GM23338 (cell line): ENCODE measurements at regions not wholly inside any gene's neighbourhood (a gene's known extent, or its start where the extent isn't known, plus 50 kb on each side); places are given as distances from the start of the nearest gene placed in this dataset.

ENCODE experiments used
- ATAC-seq: fragments of 200-7000 bp; cut with Tn5 transposase; 3 replicates; pipeline ENCODE4 v1.9.1; 2020
- DNase-seq: peaks from one replicate; pipeline ENCODE4 v3.0.0-alpha.2; 2015; ENCODE audit warnings: low spot score
- H2AFZ ChIP-seq: fragments of 200-600 bp; sonication (generic); 2 replicates; pipeline ENCODE4 v1.8.0; 2016; ENCODE audit warnings: antibody characterized with exemption, mild to moderate bottlenecking, moderate library complexity
- H3F3A ChIP-seq: fragments of 200-600 bp; sonication (generic); replicated peaks from 2 replicates; pipeline ENCODE4 v1.8.0; 2017; ENCODE audit warnings: antibody characterized with exemption, mixed run types, low read depth
- H3K27ac ChIP-seq: fragments of 200-600 bp; sonication (generic); 2 replicates; pipeline ENCODE4 v1.6.1; 2016; ENCODE audit warnings: low read depth
- H3K27me3 ChIP-seq: fragments of 200-600 bp; sonication (generic); 2 replicates; pipeline ENCODE4 v1.8.0; 2016; ENCODE audit warnings: mild to moderate bottlenecking, mixed run types, moderate library complexity; ENCODE audit not compliant: insufficient read depth
- H3K36me3 ChIP-seq: fragments of 200-600 bp; sonication (generic); 2 replicates; pipeline ENCODE4 v1.8.0; 2016; ENCODE audit warnings: mild to moderate bottlenecking; ENCODE audit not compliant: insufficient read depth
- H3K4me1 ChIP-seq: fragments of 200-600 bp; sonication (generic); 2 replicates; pipeline ENCODE4 v1.8.0; 2016; ENCODE audit warnings: mild to moderate bottlenecking, moderate library complexity; ENCODE audit not compliant: insufficient read depth
- H3K4me2 ChIP-seq: fragments of 200-600 bp; sonication (generic); 2 replicates; pipeline ENCODE4 v1.7.1; 2017; ENCODE audit warnings: mixed run types
- H3K4me3 ChIP-seq: fragments of 200-600 bp; sonication (generic); 2 replicates; pipeline ENCODE4 v1.6.1; 2016; ENCODE audit warnings: mixed run types
- H3K79me2 ChIP-seq: fragments of 200-600 bp; sonication (generic); replicated peaks from 2 replicates; pipeline ENCODE4 v1.8.0; 2017; ENCODE audit warnings: mild to moderate bottlenecking; ENCODE audit not compliant: insufficient read depth
- H3K9me2 ChIP-seq: fragments of 200-600 bp; sonication (generic); 2 replicates; pipeline ENCODE4 v1.8.0; 2017; ENCODE audit not compliant: insufficient read depth
- H4K20me1 ChIP-seq: fragments of 200-600 bp; sonication (generic); replicated peaks from 2 replicates; pipeline ENCODE4 v1.8.0; 2017; ENCODE audit warnings: mild to moderate bottlenecking; ENCODE audit not compliant: insufficient read depth
- H3K27ac Mint-ChIP-seq: 2 replicates; pipeline ENCODE4 v1.8.0; 2020; ENCODE audit warnings: inconsistent platforms, mild to moderate bottlenecking, moderate library complexity, mixed read lengths
- H3K27me3 Mint-ChIP-seq: 3 replicates; pipeline ENCODE4 v1.8.0; 2022; ENCODE audit warnings: low read depth, mild to moderate bottlenecking, moderate library complexity, mixed read lengths, inconsistent platforms; ENCODE audit not compliant: insufficient read depth, poor library complexity
- H3K36me3 Mint-ChIP-seq: 3 replicates; pipeline ENCODE4 v1.8.0; 2021; ENCODE audit warnings: low read depth, mild to moderate bottlenecking, inconsistent platforms, moderate library complexity, mixed read lengths
- H3K4me1 Mint-ChIP-seq: 3 replicates; pipeline ENCODE4 v1.8.0; 2020; ENCODE audit warnings: mild to moderate bottlenecking, inconsistent platforms, mixed read lengths
- H3K4me3 Mint-ChIP-seq: 3 replicates; pipeline ENCODE4 v1.8.0; 2021; ENCODE audit warnings: moderate library complexity, mild to moderate bottlenecking, inconsistent platforms, mixed read lengths
- H3K9me3 Mint-ChIP-seq: 3 replicates; pipeline ENCODE4 v1.8.0; 2020; ENCODE audit warnings: moderate library complexity, mild to moderate bottlenecking, inconsistent platforms, mixed read lengths
- CREB1 ChIP-seq: fragments of 250-450 bp; sonication (Bioruptor Pico); IDR thresholded peaks from 2 replicates; pipeline ENCODE4 v1.5.0; 2020; ENCODE audit warnings: low read depth, mild to moderate bottlenecking, moderate library complexity
- EZH2 ChIP-seq: fragments of 200-600 bp; sonication (generic); IDR thresholded peaks from one replicate; pipeline ENCODE4 v1.8.0; 2017; ENCODE audit warnings: antibody characterized with exemption, mild to moderate bottlenecking, low read depth; ENCODE audit not compliant: unreplicated experiment
- EZH2phosphoT487 ChIP-seq: fragments of 200-600 bp; sonication (generic); IDR thresholded peaks from one replicate; pipeline ENCODE4 v1.8.1; 2018; ENCODE audit warnings: antibody characterized with exemption; ENCODE audit not compliant: unreplicated experiment
- JUNB ChIP-seq: IDR thresholded peaks from one replicate; pipeline ENCODE4 v1.6.1; 2016; ENCODE audit warnings: antibody characterized with exemption; ENCODE audit not compliant: unreplicated experiment
- NANOG ChIP-seq: IDR thresholded peaks from 2 replicates; pipeline ENCODE4 v1.6.1; 2016; ENCODE audit warnings: antibody characterized with exemption, borderline replicate concordance
- POLR2AphosphoS5 ChIP-seq: IDR thresholded peaks from 2 replicates; pipeline ENCODE4 v1.6.1; 2016; ENCODE audit warnings: antibody characterized with exemption, low read depth
- STAT1 ChIP-seq: IDR thresholded peaks from one replicate; pipeline ENCODE4 v1.6.1; 2016; ENCODE audit warnings: antibody characterized with exemption; ENCODE audit not compliant: unreplicated experiment
- ZNF114 ChIP-seq: fragments of 250-450 bp; sonication (Bioruptor Pico); IDR thresholded peaks from 2 replicates; pipeline ENCODE4 v1.5.0; 2020; ENCODE audit warnings: mild to moderate bottlenecking, moderate library complexity
- ZNF331 ChIP-seq: fragments of 250-450 bp; sonication (Bioruptor Pico); IDR thresholded peaks from 2 replicates; pipeline ENCODE4 v1.5.0; 2020; ENCODE audit warnings: low read depth, mild to moderate bottlenecking, moderate library complexity
- TF ChIP-seq, protein P1 (sequence below), 2 experiments: fragments of 200-600 bp in 1 of 2; sonication (generic) in 1 of 2; conservative IDR thresholded peaks; 2 replicates each; pipeline versions ENCODE4 v1.5.1 to v1.6.1; 2016 to 2017; ENCODE audit warnings: antibody characterized with exemption in 2 of 2, low read depth in 2 of 2, mild to moderate bottlenecking in 2 of 2, moderate library complexity in 1 of 2
- TF ChIP-seq, protein P2 (sequence below): IDR thresholded peaks from one replicate; pipeline ENCODE4 v1.6.1; 2018; ENCODE audit warnings: antibody characterized with exemption; ENCODE audit not compliant: unreplicated experiment
- TF ChIP-seq, protein P3 (sequence below): fragments of 250-450 bp; sonication (Bioruptor Pico); IDR thresholded peaks from 2 replicates; pipeline ENCODE4 v1.5.0; 2020; ENCODE audit warnings: mild to moderate bottlenecking, moderate library complexity
- TF ChIP-seq, protein P4 (sequence below): IDR thresholded peaks from 2 replicates; pipeline ENCODE4 v1.6.1; 2016; ENCODE audit warnings: antibody characterized with exemption

DNA sequence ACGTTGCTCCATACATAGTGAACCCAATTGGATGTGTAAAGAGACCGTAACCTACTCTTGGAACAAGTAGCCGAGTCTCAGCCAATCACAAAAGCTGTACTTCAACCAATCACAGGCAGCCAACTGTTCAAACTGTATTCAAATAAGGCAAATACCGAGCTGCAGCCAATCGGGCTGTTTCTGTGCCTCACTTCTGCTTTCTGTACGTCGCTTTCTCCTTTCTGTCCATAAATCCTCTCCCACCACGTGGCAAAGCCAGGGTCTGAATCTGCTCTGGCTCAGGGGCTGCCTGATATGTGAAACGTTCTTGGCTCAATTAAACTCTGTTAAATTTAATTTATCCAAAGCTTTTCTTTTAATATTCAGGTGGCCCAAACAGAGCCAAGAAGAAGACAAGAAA, 210.3 kb downstream of the URB2 start:
- peaks cover 3% of the 10 kb centered on the region for H3K27me3 Mint-ChIP-seq
- no peak for TF ChIP-seq NANOG
- TF ChIP-seq, protein P1, sequence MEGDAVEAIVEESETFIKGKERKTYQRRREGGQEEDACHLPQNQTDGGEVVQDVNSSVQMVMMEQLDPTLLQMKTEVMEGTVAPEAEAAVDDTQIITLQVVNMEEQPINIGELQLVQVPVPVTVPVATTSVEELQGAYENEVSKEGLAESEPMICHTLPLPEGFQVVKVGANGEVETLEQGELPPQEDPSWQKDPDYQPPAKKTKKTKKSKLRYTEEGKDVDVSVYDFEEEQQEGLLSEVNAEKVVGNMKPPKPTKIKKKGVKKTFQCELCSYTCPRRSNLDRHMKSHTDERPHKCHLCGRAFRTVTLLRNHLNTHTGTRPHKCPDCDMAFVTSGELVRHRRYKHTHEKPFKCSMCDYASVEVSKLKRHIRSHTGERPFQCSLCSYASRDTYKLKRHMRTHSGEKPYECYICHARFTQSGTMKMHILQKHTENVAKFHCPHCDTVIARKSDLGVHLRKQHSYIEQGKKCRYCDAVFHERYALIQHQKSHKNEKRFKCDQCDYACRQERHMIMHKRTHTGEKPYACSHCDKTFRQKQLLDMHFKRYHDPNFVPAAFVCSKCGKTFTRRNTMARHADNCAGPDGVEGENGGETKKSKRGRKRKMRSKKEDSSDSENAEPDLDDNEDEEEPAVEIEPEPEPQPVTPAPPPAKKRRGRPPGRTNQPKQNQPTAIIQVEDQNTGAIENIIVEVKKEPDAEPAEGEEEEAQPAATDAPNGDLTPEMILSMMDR (conservative IDR thresholded peaks at IDR 0.05; ENCODE audit: low read depth in 2 of 2) = no peak
- TF ChIP-seq, protein P2, sequence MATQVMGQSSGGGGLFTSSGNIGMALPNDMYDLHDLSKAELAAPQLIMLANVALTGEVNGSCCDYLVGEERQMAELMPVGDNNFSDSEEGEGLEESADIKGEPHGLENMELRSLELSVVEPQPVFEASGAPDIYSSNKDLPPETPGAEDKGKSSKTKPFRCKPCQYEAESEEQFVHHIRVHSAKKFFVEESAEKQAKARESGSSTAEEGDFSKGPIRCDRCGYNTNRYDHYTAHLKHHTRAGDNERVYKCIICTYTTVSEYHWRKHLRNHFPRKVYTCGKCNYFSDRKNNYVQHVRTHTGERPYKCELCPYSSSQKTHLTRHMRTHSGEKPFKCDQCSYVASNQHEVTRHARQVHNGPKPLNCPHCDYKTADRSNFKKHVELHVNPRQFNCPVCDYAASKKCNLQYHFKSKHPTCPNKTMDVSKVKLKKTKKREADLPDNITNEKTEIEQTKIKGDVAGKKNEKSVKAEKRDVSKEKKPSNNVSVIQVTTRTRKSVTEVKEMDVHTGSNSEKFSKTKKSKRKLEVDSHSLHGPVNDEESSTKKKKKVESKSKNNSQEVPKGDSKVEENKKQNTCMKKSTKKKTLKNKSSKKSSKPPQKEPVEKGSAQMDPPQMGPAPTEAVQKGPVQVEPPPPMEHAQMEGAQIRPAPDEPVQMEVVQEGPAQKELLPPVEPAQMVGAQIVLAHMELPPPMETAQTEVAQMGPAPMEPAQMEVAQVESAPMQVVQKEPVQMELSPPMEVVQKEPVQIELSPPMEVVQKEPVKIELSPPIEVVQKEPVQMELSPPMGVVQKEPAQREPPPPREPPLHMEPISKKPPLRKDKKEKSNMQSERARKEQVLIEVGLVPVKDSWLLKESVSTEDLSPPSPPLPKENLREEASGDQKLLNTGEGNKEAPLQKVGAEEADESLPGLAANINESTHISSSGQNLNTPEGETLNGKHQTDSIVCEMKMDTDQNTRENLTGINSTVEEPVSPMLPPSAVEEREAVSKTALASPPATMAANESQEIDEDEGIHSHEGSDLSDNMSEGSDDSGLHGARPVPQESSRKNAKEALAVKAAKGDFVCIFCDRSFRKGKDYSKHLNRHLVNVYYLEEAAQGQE = no peak
- no peak for TF ChIP-seq POLR2AphosphoS5
- TF ChIP-seq JUNB = no peak
- TF ChIP-seq ZNF114 = no peak
- no peak for TF ChIP-seq EZH2
- TF ChIP-seq STAT1 = no peak
- TF ChIP-seq EZH2phosphoT487 = no peak
- TF ChIP-seq ZNF331 (CRISPR knock-in tag) = no peak
- TF ChIP-seq, protein P3, sequence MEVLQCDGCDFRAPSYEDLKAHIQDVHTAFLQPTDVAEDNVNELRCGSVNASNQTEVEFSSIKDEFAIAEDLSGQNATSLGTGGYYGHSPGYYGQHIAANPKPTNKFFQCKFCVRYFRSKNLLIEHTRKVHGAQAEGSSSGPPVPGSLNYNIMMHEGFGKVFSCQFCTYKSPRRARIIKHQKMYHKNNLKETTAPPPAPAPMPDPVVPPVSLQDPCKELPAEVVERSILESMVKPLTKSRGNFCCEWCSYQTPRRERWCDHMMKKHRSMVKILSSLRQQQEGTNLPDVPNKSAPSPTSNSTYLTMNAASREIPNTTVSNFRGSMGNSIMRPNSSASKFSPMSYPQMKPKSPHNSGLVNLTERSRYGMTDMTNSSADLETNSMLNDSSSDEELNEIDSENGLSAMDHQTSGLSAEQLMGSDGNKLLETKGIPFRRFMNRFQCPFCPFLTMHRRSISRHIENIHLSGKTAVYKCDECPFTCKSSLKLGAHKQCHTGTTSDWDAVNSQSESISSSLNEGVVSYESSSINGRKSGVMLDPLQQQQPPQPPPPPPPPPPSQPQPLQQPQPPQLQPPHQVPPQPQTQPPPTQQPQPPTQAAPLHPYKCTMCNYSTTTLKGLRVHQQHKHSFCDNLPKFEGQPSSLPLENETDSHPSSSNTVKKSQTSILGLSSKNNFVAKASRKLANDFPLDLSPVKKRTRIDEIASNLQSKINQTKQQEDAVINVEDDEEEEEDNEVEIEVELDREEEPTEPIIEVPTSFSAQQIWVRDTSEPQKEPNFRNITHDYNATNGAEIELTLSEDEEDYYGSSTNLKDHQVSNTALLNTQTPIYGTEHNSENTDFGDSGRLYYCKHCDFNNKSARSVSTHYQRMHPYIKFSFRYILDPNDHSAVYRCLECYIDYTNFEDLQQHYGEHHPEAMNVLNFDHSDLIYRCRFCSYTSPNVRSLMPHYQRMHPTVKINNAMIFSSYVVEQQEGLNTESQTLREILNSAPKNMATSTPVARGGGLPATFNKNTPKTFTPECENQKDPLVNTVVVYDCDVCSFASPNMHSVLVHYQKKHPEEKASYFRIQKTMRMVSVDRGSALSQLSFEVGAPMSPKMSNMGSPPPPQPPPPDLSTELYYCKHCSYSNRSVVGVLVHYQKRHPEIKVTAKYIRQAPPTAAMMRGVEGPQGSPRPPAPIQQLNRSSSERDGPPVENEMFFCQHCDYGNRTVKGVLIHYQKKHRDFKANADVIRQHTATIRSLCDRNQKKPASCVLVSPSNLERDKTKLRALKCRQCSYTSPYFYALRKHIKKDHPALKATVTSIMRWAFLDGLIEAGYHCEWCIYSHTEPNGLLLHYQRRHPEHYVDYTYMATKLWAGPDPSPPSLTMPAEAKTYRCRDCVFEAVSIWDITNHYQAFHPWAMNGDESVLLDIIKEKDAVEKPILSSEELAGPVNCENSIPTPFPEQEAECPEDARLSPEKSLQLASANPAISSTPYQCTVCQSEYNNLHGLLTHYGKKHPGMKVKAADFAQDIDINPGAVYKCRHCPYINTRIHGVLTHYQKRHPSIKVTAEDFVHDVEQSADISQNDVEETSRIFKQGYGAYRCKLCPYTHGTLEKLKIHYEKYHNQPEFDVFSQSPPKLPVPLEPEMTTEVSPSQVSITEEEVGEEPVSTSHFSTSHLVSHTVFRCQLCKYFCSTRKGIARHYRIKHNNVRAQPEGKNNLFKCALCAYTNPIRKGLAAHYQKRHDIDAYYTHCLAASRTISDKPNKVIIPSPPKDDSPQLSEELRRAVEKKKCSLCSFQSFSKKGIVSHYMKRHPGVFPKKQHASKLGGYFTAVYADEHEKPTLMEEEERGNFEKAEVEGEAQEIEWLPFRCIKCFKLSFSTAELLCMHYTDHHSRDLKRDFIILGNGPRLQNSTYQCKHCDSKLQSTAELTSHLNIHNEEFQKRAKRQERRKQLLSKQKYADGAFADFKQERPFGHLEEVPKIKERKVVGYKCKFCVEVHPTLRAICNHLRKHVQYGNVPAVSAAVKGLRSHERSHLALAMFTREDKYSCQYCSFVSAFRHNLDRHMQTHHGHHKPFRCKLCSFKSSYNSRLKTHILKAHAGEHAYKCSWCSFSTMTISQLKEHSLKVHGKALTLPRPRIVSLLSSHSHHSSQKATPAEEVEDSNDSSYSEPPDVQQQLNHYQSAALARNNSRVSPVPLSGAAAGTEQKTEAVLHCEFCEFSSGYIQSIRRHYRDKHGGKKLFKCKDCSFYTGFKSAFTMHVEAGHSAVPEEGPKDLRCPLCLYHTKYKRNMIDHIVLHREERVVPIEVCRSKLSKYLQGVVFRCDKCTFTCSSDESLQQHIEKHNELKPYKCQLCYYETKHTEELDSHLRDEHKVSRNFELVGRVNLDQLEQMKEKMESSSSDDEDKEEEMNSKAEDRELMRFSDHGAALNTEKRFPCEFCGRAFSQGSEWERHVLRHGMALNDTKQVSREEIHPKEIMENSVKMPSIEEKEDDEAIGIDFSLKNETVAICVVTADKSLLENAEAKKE (CRISPR knock-in tag) = no peak
- TF ChIP-seq CREB1 (CRISPR knock-in tag) = no peak
- TF ChIP-seq, protein P4, sequence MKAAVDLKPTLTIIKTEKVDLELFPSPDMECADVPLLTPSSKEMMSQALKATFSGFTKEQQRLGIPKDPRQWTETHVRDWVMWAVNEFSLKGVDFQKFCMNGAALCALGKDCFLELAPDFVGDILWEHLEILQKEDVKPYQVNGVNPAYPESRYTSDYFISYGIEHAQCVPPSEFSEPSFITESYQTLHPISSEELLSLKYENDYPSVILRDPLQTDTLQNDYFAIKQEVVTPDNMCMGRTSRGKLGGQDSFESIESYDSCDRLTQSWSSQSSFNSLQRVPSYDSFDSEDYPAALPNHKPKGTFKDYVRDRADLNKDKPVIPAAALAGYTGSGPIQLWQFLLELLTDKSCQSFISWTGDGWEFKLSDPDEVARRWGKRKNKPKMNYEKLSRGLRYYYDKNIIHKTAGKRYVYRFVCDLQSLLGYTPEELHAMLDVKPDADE = no peak
- no peak overlapping the region for H3K27ac Mint-ChIP-seq

More for the DNA sequence above, 210.3 kb downstream of the URB2 start:
- Histone ChIP-seq H3K79me2 (no peaks in the 10 kb centered on the region), H3K4me2 (no peak overlapping the region), H3K9me2 (no peaks in the 10 kb centered on the region), H3K36me3 (no peaks in the 10 kb centered on the region), H3K4me1 (peaks cover 7% of the 10 kb centered on the region; the same call in 1 of the 2 replicates), H4K20me1 (no peaks in the 10 kb centered on the region; the same call in 1 of the 2 replicates), H2AFZ (peak overlapping the region; percentile 56; the same call in 1 of the 2 replicates), H3F3A (no peaks in the 10 kb centered on the region), H3K27ac (no peak overlapping the region), H3K4me3 (no peak overlapping the region), H3K27me3 (no peaks in the 10 kb centered on the region)
- DNase-seq (no peak), ATAC-seq (no peak)
- no peak overlapping the region for H3K4me3 Mint-ChIP-seq
- no peaks in the 10 kb centered on the region for H3K36me3 Mint-ChIP-seq
- H3K9me3 Mint-ChIP-seq = no peaks in the 10 kb centered on the region
- peaks cover 4% of the 10 kb centered on the region; the same call in 1 of the 3 replicates for H3K4me1 Mint-ChIP-seq
